HG03457 (cell line): ENCODE measurements at regions not wholly inside any gene's neighbourhood (a gene's known extent, or its start where the extent isn't known, plus 50 kb on each side); places are given as distances from the start of the nearest gene placed in this dataset.
A peak's percentile ranks its signal among the peaks of the same experiment; 100 is the strongest.

ENCODE experiments used
- ATAC-seq: cut with Tn5 transposase; IDR thresholded peaks from one replicate; pipeline ENCODE4 v1.9.1; 2021; ENCODE audit warnings: moderate number of reproducible peaks; ENCODE audit not compliant: unreplicated experiment

- no peak for ATAC-seq
These were observed 50.1 kb downstream of the CEP43 start for GRCh38 chr6:167049275-167049674.

GRCh38 chr6:167050903-167051302 is 51.7 kb downstream of the CEP43 start:
- ATAC-seq: no peak

- no peak for ATAC-seq
These were observed 54.8 kb downstream of the CEP43 start for GRCh38 chr6:167053895-167054530.

- ATAC-seq: no peak
These were observed 55.8 kb downstream of the CEP43 start for GRCh38 chr6:167054987-167055386.

GRCh38 chr6:167056370-167056769 is 57.2 kb downstream of the CEP43 start:
- ATAC-seq: peak; percentile 96

- ATAC-seq: no peak
These were observed 59.1 kb downstream of the CEP43 start for GRCh38 chr6:167058261-167058660.
